WTC11 (cell line): ENCODE measurements at regions not wholly inside any gene's neighbourhood (a gene's known extent, or its start where the extent isn't known, plus 50 kb on each side); places are given as distances from the start of the nearest gene placed in this dataset.

Experiments
- ATAC-seq: fragments of 200-7000 bp; cut with Tn5 transposase; 2 replicates; pipeline ENCODE4 v1.10.0; 2021; ENCODE audit warnings: mild to moderate bottlenecking, moderate library complexity
- CTCF ChIA-PET: fragments of 300-600 bp; sonication (Branson Sonifier 250); formaldehyde crosslinking; loops from one replicate; lab custom pipeline; 2021; ENCODE audit warnings: antibody characterized with exemption; lab: Charles Lee
- POLR2A ChIA-PET: fragments of 350-600 bp; sonication (Branson Sonifier 250); formaldehyde crosslinking; loops from one replicate; lab custom pipeline; 2021; ENCODE audit warnings: antibody characterized with exemption; lab: Charles Lee
- DNase-seq: peaks from one replicate; pipeline ENCODE4 v3.0.0; 2021; ENCODE audit warnings: low spot score
- H3K27ac Mint-ChIP-seq: 2 replicates; pipeline ENCODE4 v1.8.0; 2021; ENCODE audit warnings: mixed read lengths
- H3K27me3 Mint-ChIP-seq: 2 replicates; pipeline ENCODE4 v1.8.0; 2021; ENCODE audit warnings: low read depth, mild to moderate bottlenecking, moderate library complexity, mixed read lengths
- H3K36me3 Mint-ChIP-seq: 2 replicates; pipeline ENCODE4 v1.8.0; 2021; ENCODE audit warnings: mixed read lengths
- H3K4me1 Mint-ChIP-seq: 2 replicates; pipeline ENCODE4 v1.8.0; 2022; ENCODE audit warnings: mixed read lengths
- H3K4me3 Mint-ChIP-seq: 2 replicates; pipeline ENCODE4 v1.8.0; 2021; ENCODE audit warnings: mild to moderate bottlenecking, moderate library complexity, mixed read lengths
- H3K9me3 Mint-ChIP-seq: 2 replicates; pipeline ENCODE4 v1.8.0; 2021; ENCODE audit warnings: mixed read lengths
- ARID4B ChIP-seq: sonication (generic); formaldehyde crosslinking; IDR thresholded peaks from 2 replicates; pipeline ENCODE4 v1.8.0; 2023; ENCODE audit warnings: missing genetic modification reagents, mild to moderate bottlenecking, borderline replicate concordance
- ATF3 ChIP-seq: sonication (generic); formaldehyde crosslinking; conservative IDR thresholded peaks from 2 replicates; pipeline ENCODE4 v1.8.1; 2022; ENCODE audit warnings: mild to moderate bottlenecking, missing genetic modification reagents
- CREB1 ChIP-seq: sonication (generic); formaldehyde crosslinking; IDR thresholded peaks from 2 replicates; pipeline ENCODE4 v1.8.0; 2023; ENCODE audit warnings: mild to moderate bottlenecking, missing genetic modification reagents
- EMX1 ChIP-seq: fragments of 250-450 bp; sonication (Bioruptor Pico); IDR thresholded peaks from 2 replicates; pipeline ENCODE4 v1.8.0; 2021; ENCODE audit warnings: mild to moderate bottlenecking
- HMGA2 ChIP-seq: fragments of 250-450 bp; sonication (Bioruptor Pico); IDR thresholded peaks from 2 replicates; pipeline ENCODE4 v1.4.0; 2021; ENCODE audit warnings: mild to moderate bottlenecking, moderate library complexity
- IRF1 ChIP-seq: sonication (generic); formaldehyde crosslinking; IDR thresholded peaks from 2 replicates; pipeline ENCODE4 v1.8.0; 2023; ENCODE audit warnings: missing genetic modification reagents
- NFATC4 ChIP-seq: fragments of 250-450 bp; sonication (Bioruptor Pico); IDR thresholded peaks from 2 replicates; pipeline ENCODE4 v1.9.0; 2021; ENCODE audit warnings: mild to moderate bottlenecking
- PREB ChIP-seq: sonication (generic); formaldehyde crosslinking; IDR thresholded peaks from 2 replicates; pipeline ENCODE4 v1.8.1; 2022; ENCODE audit warnings: mild to moderate bottlenecking, missing genetic modification reagents, moderate library complexity, borderline replicate concordance
- PRRX2 ChIP-seq: fragments of 250-450 bp; sonication (Bioruptor Pico); IDR thresholded peaks from 2 replicates; pipeline ENCODE4 v1.8.0; 2021; ENCODE audit warnings: mild to moderate bottlenecking
- USF2 ChIP-seq: sonication (generic); formaldehyde crosslinking; IDR thresholded peaks from 2 replicates; pipeline ENCODE4 v1.8.1; 2023; ENCODE audit warnings: mild to moderate bottlenecking, missing genetic modification reagents, moderate library complexity
- ZNF138 ChIP-seq: sonication (generic); formaldehyde crosslinking; conservative IDR thresholded peaks from 2 replicates; pipeline ENCODE4 v1.8.1; 2022; ENCODE audit warnings: mild to moderate bottlenecking, moderate library complexity, missing genetic modification reagents
- ZNF232 ChIP-seq: sonication (generic); formaldehyde crosslinking; IDR thresholded peaks from 2 replicates; pipeline ENCODE4 v1.8.0; 2022; ENCODE audit warnings: mild to moderate bottlenecking, missing genetic modification reagents
- ZNF281 ChIP-seq: sonication (generic); formaldehyde crosslinking; IDR thresholded peaks from 2 replicates; pipeline ENCODE4 v1.8.0; 2023; ENCODE audit warnings: mild to moderate bottlenecking, missing genetic modification reagents
- ZNF425 ChIP-seq: fragments of 250-450 bp; sonication (Bioruptor Pico); conservative IDR thresholded peaks from 2 replicates; pipeline ENCODE4 v1.9.0; 2021; ENCODE audit warnings: mild to moderate bottlenecking
- ZNF671 ChIP-seq: fragments of 250-450 bp; sonication (Bioruptor Pico); IDR thresholded peaks from 2 replicates; pipeline ENCODE4 v1.8.0; 2021; ENCODE audit warnings: mild to moderate bottlenecking

- TF ChIP-seq ARID4B (CRISPR knock-in tag) (no peak), CREB1 (CRISPR knock-in tag) (no peak), ZNF138 (no peak), PRRX2 (CRISPR knock-in tag) (no peak), PREB (CRISPR knock-in tag) (no peak)
Observed at GRCh38 chr16:54808890-54809289, 121.8 kb upstream of the IRX5 start (continued).

- Mint-ChIP-seq H3K36me3 (no peaks in the 10 kb centered on the region), H3K4me3 (no peak overlapping the region), H3K4me1 (peaks cover 11% of the 10 kb centered on the region), H3K27me3 (no peaks in the 10 kb centered on the region), H3K9me3 (no peaks in the 10 kb centered on the region), H3K27ac (no peak overlapping the region)
- DNase-seq: no peak
- POLR2A ChIA-PET: no interaction called here
- TF ChIP-seq ZNF138 (no peak), ZNF232 (CRISPR knock-in tag) (no peak), USF2 (CRISPR knock-in tag) (no peak), NFATC4 (no peak), ATF3 (CRISPR knock-in tag) (no peak), HMGA2 (CRISPR knock-in tag) (no peak), IRF1 (CRISPR knock-in tag) (no peak), EMX1 (CRISPR knock-in tag) (no peak), ZNF671 (no peak), ARID4B (CRISPR knock-in tag) (no peak), ZNF281 (CRISPR knock-in tag) (no peak), ZNF425 (no peak)
- ATAC-seq: no peak
- CTCF ChIA-PET: no interaction called here
Observed at GRCh38 chr16:54806881-54807360, 123.7 kb upstream of the IRX5 start.
